OCI-LY7 (cell line): ENCODE measurements at regions not wholly inside any gene's neighbourhood (a gene's known extent, or its start where the extent isn't known, plus 50 kb on each side); places are given as distances from the start of the nearest gene placed in this dataset.
"Not testable (repeated sequence)": the region's sequence is repeated elsewhere in the genome, so short reads cannot be mapped to it uniquely, and the experiment has no call there.

Experiments used
- BruUV-seq: library from RNA; stranded (reverse); fragments of 400-500 nt; replicated peaks from 2 replicates; lab custom pipeline; 2021; lab: Mats Ljungman, UMichigan
- CTCF ChIA-PET: fragments of 300-600 bp; sonication (Branson Sonifier 250); formaldehyde crosslinking; loops from one replicate; lab custom pipeline; 2022; ENCODE audit warnings: antibody characterized with exemption; ENCODE audit not compliant: unreplicated experiment; lab: Charles Lee
- POLR2A ChIA-PET: fragments of 300-600 bp; sonication (Branson Sonifier 250); formaldehyde crosslinking; loops from one replicate; lab custom pipeline; 2022; ENCODE audit warnings: antibody characterized with exemption; lab: Charles Lee
- DNase-seq: peaks from one replicate; pipeline ENCODE4 v3.0.0-alpha.2; 2015; ENCODE audit warnings: low spot score
- H2AFZ ChIP-seq: fragments of 200-600 bp; sonication (generic), shearing (Covaris generic); 2 replicates; pipeline ENCODE4 v1.6.1; 2014; ENCODE audit warnings: mild to moderate bottlenecking, antibody characterized with exemption, low read length, moderate library complexity
- H3K27ac ChIP-seq: fragments of 200-600 bp; sonication (generic); 2 replicates; pipeline ENCODE4 v1.5.1; 2014; ENCODE audit warnings: mixed run types, low read depth, mild to moderate bottlenecking, moderate library complexity, low read length, inconsistent platforms; ENCODE audit not compliant: poor library complexity, severe bottlenecking
- H3K36me3 ChIP-seq: fragments of 200-600 bp; sonication (generic); 2 replicates; pipeline ENCODE4 v1.6.1; 2014; ENCODE audit warnings: mild to moderate bottlenecking, antibody characterized with exemption, low read length, moderate library complexity, mixed read lengths; ENCODE audit not compliant: insufficient read depth
- H3K4me1 ChIP-seq: fragments of 200-600 bp; sonication (generic); 2 replicates; pipeline ENCODE4 v1.5.1; 2014; ENCODE audit warnings: mild to moderate bottlenecking, low read length; ENCODE audit not compliant: insufficient read depth, poor library complexity, severe bottlenecking
- H3K4me2 ChIP-seq: fragments of 200-600 bp; sonication (generic); 2 replicates; pipeline ENCODE4 v1.6.1; 2014; ENCODE audit warnings: mild to moderate bottlenecking, low read length
- H3K4me3 ChIP-seq: fragments of 200-600 bp; sonication (generic); 2 replicates; pipeline ENCODE4 v1.5.1; 2014; ENCODE audit warnings: mild to moderate bottlenecking, low read depth, low read length; ENCODE audit not compliant: poor library complexity, severe bottlenecking
- H3K79me2 ChIP-seq: fragments of 200-600 bp; sonication (generic); 2 replicates; pipeline ENCODE4 v1.6.1; 2016; ENCODE audit warnings: low read depth, mild to moderate bottlenecking, low read length, moderate library complexity, mixed read lengths; ENCODE audit not compliant: insufficient read depth
- H3K9me2 ChIP-seq: fragments of 200-600 bp; sonication (generic); 2 replicates; pipeline ENCODE4 v1.6.1; 2016; ENCODE audit warnings: mild to moderate bottlenecking, low read length, mixed read lengths; ENCODE audit not compliant: insufficient read depth
- H3K9me3 ChIP-seq: fragments of 200-600 bp; sonication (generic); 2 replicates; pipeline ENCODE4 v1.6.1; 2014; ENCODE audit warnings: mild to moderate bottlenecking, mixed run types, low read length, mixed read lengths
- H4K20me1 ChIP-seq: fragments of 200-600 bp; sonication (generic); 2 replicates; pipeline ENCODE4 v1.6.1; 2014; ENCODE audit warnings: mild to moderate bottlenecking, antibody characterized with exemption, low read length, moderate library complexity, mixed read lengths; ENCODE audit not compliant: insufficient read depth
- EZH2phosphoT487 ChIP-seq: fragments of 200-600 bp; sonication (generic); IDR thresholded peaks from 2 replicates; pipeline ENCODE4 v1.6.1; 2018; ENCODE audit warnings: low read depth, borderline replicate concordance, mild to moderate bottlenecking, mixed run types, antibody characterized with exemption, low read length, moderate library complexity, mixed read lengths
- intact Hi-C: fragments of 100-400 bp; cut with micrococcal nuclease; formaldehyde crosslinking; loops from one replicate; pipeline ENCODE4 v1.10.0; 2022; ENCODE audit not compliant: unreplicated experiment

DNA sequence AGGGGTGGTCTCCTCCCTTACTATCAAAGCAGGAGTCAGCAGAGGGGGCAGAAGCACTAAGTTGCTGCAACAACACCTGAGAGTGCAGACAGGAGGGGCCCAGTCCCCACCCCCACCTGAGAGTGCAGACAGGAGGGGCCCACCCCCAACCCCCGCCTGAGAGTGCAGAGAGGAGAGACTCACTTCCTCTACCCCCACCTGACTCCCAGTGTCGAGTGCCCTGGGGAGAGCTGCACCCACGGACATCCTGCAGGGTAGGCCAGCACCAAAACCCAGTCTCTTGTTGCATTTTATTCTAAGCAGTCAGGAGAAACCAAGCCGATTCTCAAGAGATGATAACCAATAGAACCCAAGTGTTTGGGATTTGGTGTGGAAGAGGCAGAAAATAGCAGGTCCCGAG, 78.4 kb downstream of the NAPG start:
- Histone ChIP-seq H2AFZ (no peak overlapping the region), H3K4me3 (no peak overlapping the region), H3K9me3 (no peaks in the 10 kb centered on the region), H3K9me2 (no peaks in the 10 kb centered on the region), H3K79me2 (no peaks in the 10 kb centered on the region), H3K27ac (no peak overlapping the region), H3K4me2 (no peak overlapping the region), H3K4me1 (no peaks in the 10 kb centered on the region), H3K36me3 (no peaks in the 10 kb centered on the region), H4K20me1 (no peaks in the 10 kb centered on the region)
- ChIA-PET CTCF (no interaction called here), POLR2A (no interaction called here)
- intact Hi-C loops: no loop called here
- no TSS peak for BruUV-seq
- no peak for TF ChIP-seq EZH2phosphoT487
- DNase-seq: peak; percentile 19

DNA sequence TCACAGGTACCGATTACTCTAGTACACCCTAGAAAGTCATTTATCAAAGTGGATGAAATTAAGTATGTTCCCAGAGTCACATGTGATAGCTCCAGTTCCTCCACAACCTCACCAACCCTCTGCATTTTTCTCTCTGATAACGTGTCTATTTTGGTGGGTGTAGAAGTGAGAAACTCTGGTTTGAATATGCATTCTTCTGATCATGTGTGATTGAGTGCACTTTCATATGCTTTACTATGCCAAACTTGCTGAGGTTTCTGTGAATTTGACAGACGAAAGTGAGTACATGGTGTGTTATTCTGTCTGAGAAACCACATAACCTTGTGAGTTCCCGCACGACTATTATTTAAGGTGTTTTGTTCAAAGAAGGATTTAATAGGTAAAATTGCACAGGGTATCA, 81.1 kb downstream of the NAPG start:
- H4K20me1 ChIP-seq, H3K27ac ChIP-seq, H2AFZ ChIP-seq, POLR2A ChIA-PET, H3K4me3 ChIP-seq, H3K9me3 ChIP-seq, H3K9me2 ChIP-seq, H3K4me1 ChIP-seq, H3K79me2 ChIP-seq, H3K4me2 ChIP-seq, intact Hi-C loops, H3K36me3 ChIP-seq, DNase-seq, BruUV-seq, CTCF ChIA-PET: not testable (repeated sequence)

- H3K4me2 ChIP-seq, POLR2A ChIA-PET, CTCF ChIA-PET, H2AFZ ChIP-seq, BruUV-seq, H3K36me3 ChIP-seq, H3K4me1 ChIP-seq, H3K27ac ChIP-seq, H3K9me3 ChIP-seq, intact Hi-C loops, H3K9me2 ChIP-seq, H4K20me1 ChIP-seq, DNase-seq, H3K4me3 ChIP-seq, H3K79me2 ChIP-seq: not testable (repeated sequence)
Observed at GRCh38 chr18:10607332-10608248, 81.8 kb downstream of the NAPG start.

DNA sequence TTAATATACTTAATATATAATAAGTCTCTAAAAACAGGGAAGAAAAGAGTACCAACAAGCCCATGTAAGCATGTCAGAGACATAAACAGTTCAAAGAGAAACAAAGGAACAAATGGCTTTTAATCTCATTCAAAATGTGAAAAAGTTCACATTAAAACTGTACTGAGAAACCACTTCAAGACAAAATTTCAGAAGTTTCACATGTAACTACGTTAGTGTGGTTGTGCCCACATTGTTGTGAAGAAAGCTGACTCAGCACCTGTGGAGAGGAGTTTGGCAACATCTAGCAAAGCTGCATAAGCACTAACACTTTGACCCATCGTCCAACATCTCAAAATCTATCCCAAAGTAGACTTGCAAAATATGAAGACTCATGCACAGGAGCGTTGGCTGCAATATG, 82.6 kb downstream of the NAPG start:
- H2AFZ ChIP-seq, intact Hi-C loops, DNase-seq, H3K36me3 ChIP-seq, H3K4me1 ChIP-seq, H3K4me2 ChIP-seq, POLR2A ChIA-PET, H3K9me3 ChIP-seq, H3K27ac ChIP-seq, H3K9me2 ChIP-seq, H3K79me2 ChIP-seq, BruUV-seq, CTCF ChIA-PET, H4K20me1 ChIP-seq, H3K4me3 ChIP-seq: not testable (repeated sequence)

DNA sequence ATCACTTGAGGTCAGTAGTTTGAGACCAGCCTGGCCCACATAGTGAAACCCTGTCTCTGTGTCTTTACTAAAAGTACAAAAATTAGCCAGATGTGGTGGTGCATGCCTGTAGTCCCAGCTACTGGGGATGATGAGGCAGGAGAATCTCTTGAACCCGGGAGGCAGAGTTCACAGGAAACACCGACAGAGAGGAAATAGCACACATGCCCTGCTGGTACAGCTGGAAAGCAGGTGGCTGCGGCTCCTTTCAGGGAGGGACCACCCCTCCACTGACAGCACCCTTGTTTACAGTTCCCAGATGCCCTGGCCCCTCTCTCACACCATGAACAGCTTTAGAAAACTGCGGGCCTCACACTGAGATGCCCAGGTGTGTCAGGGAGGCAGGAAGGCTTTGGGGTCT, 83.2 kb downstream of the NAPG start:
- H4K20me1 ChIP-seq, BruUV-seq, CTCF ChIA-PET: not testable (repeated sequence)

DNA sequence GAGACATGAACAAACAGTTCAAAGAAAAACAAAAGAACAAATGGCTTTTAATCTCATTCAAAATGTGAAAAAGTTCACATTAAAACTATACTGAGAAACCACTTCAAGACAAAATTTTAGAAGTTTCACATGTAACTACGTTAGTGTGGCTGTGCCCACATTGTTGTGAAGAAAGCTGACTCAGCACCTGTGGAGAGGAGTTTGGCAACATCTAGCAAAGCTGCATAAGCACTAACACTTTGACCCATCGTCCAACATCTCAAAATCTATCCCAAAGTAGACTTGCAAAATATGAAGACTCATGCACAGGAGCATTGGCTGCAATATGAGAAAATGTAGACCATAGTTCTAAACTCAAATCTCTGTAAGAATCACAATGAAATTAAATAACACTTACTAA, 87.4 kb downstream of the NAPG start:
- DNase-seq, H3K4me1 ChIP-seq, H2AFZ ChIP-seq, intact Hi-C loops, H3K9me2 ChIP-seq, H3K4me3 ChIP-seq, POLR2A ChIA-PET, H3K79me2 ChIP-seq, H3K36me3 ChIP-seq, H3K4me2 ChIP-seq, CTCF ChIA-PET, H3K27ac ChIP-seq, H4K20me1 ChIP-seq, BruUV-seq, H3K9me3 ChIP-seq: not testable (repeated sequence)

More for the DNA sequence above, 83.2 kb downstream of the NAPG start:
- H3K4me2 ChIP-seq, H3K4me1 ChIP-seq, H3K4me3 ChIP-seq, H3K27ac ChIP-seq, H3K79me2 ChIP-seq, H3K9me2 ChIP-seq, DNase-seq, H3K9me3 ChIP-seq, H2AFZ ChIP-seq, H3K36me3 ChIP-seq, POLR2A ChIA-PET, intact Hi-C loops: not testable (repeated sequence)
